ENCODE measurements at regions not wholly inside any gene's neighbourhood (a gene's known extent, or its start where the extent isn't known, plus 50 kb on each side); places are given as distances from the start of the nearest gene placed in this dataset.
"Not testable (repeated sequence)": the region's sequence is repeated elsewhere in the genome, so short reads cannot be mapped to it uniquely, and the experiment has no call there.

GRCh38 chr1:121515235-121515634 is 330.5 kb downstream of the SRGAP2C start:
- Histone ChIP-seq H3K27me3 (peaks cover 0 to 4% of the 10 kb centered on the region in 2 donors), H3K9me3 (no peaks in the 10 kb centered on the region), H3K4me3 (no peak overlapping the region), H3K27ac (no peak overlapping the region), H3K36me3 (no peaks in the 10 kb centered on the region), H3K4me1 (no peaks in the 10 kb centered on the region)
- DNase-seq: no peak
- TF ChIP-seq POLR2A (IDR thresholded peaks at IDR 0.05) (no peak), CTCF (IDR thresholded peaks at IDR 0.05) (no peak)
- intact Hi-C loops (cut with DNase I; ENCODE audit: low total_unique reads): no loop called here

- Histone ChIP-seq H3K36me3 (no peaks in the 10 kb centered on the region), H3K4me1 (no peaks in the 10 kb centered on the region), H3K27ac (no peak overlapping the region), H3K9me3 (no peaks in the 10 kb centered on the region), H3K27me3 (peaks cover 0 to 9% of the 10 kb centered on the region in 2 donors), H3K4me3 (no peak overlapping the region)
- no peak for TF ChIP-seq CTCF (IDR thresholded peaks at IDR 0.05)
- TF ChIP-seq POLR2A (IDR thresholded peaks at IDR 0.05): no peak
- DNase-seq: no peak
- intact Hi-C loops (cut with DNase I; ENCODE audit: low total_unique reads): no loop called here
Measured at GRCh38 chr1:121516234-121516967, 331.6 kb downstream of the SRGAP2C start.

- no peaks in the 10 kb centered on the region for H3K9me3 ChIP-seq
- H3K36me3 ChIP-seq: no peaks in the 10 kb centered on the region
- TF ChIP-seq CTCF (IDR thresholded peaks at IDR 0.05) (no peak), POLR2A (IDR thresholded peaks at IDR 0.05) (no peak)
- no peak for DNase-seq
- no peak overlapping the region for H3K4me3 ChIP-seq
- peaks cover 0 to 9% of the 10 kb centered on the region in 2 donors for H3K27me3 ChIP-seq
- no peak overlapping the region for H3K27ac ChIP-seq
- no peaks in the 10 kb centered on the region for H3K4me1 ChIP-seq
- intact Hi-C loops (cut with DNase I; ENCODE audit: low total_unique reads): no loop called here
Measured at GRCh38 chr1:121517586-121518230, 332.9 kb downstream of the SRGAP2C start.

GRCh38 chr1:121518726-121519041 is 333.9 kb downstream of the SRGAP2C start:
- Histone ChIP-seq H3K4me1 (no peaks in the 10 kb centered on the region), H3K27me3 (peaks cover 0 to 9% of the 10 kb centered on the region in 2 donors), H3K27ac (no peak overlapping the region), H3K4me3 (no peak overlapping the region), H3K36me3 (no peaks in the 10 kb centered on the region), H3K9me3 (no peaks in the 10 kb centered on the region)
- no peak for DNase-seq
- TF ChIP-seq CTCF (IDR thresholded peaks at IDR 0.05) (no peak), POLR2A (IDR thresholded peaks at IDR 0.05) (no peak)
- intact Hi-C loops (cut with DNase I; ENCODE audit: low total_unique reads): no loop called here

GRCh38 chr1:121519042-121519755 is 334.4 kb downstream of the SRGAP2C start:
- Histone ChIP-seq H3K4me1 (no peaks in the 10 kb centered on the region), H3K36me3 (no peaks in the 10 kb centered on the region), H3K4me3 (no peak overlapping the region), H3K27me3 (peaks cover 0 to 9% of the 10 kb centered on the region in 2 donors), H3K27ac (no peak overlapping the region), H3K9me3 (no peaks in the 10 kb centered on the region)
- no peak for DNase-seq
- intact Hi-C loops (cut with DNase I; ENCODE audit: low total_unique reads): no loop called here
- TF ChIP-seq POLR2A (IDR thresholded peaks at IDR 0.05) (no peak), CTCF (IDR thresholded peaks at IDR 0.05) (no peak)

GRCh38 chr1:121519756-121520286 is 335.0 kb downstream of the SRGAP2C start:
- intact Hi-C loops (cut with DNase I; ENCODE audit: low total_unique reads); H3K4me1 ChIP-seq; H3K36me3 ChIP-seq; DNase-seq; H3K27me3 ChIP-seq; H3K9me3 ChIP-seq; H3K27ac ChIP-seq; H3K4me3 ChIP-seq: not testable (repeated sequence)

Data from uterus (tissue), 3 donors.